Islet of Langerhans (tissue), 1 donor: ENCODE measurements at regions not wholly inside any gene's neighbourhood (a gene's known extent, or its start where the extent isn't known, plus 50 kb on each side); places are given as distances from the start of the nearest gene placed in this dataset.
"Not testable (repeated sequence)": the region's sequence is repeated elsewhere in the genome, so short reads cannot be mapped to it uniquely, and the experiment has no call there.

Experiments
- FAIRE-seq: peaks from one replicate; lab custom pipeline; 2011; peaks lifted over from hg19 to GRCh38; lab: Jason Lieb, UNC

- no peak for FAIRE-seq
Measured at GRCh38 chr6:103769431-103769830, 1090.3 kb downstream of the HACE1 start.

- no peak for FAIRE-seq
Measured at GRCh38 chr6:103750603-103751002, 1109.1 kb downstream of the HACE1 start.

GRCh38 chr6:103734016-103734415 is 1125.7 kb downstream of the HACE1 start:
- FAIRE-seq: no peak

- FAIRE-seq: no peak
Measured at GRCh38 chr6:103729658-103730057, 1130.1 kb downstream of the HACE1 start.

GRCh38 chr6:103723438-103724322 is 1136.0 kb downstream of the HACE1 start:
- no peak for FAIRE-seq

GRCh38 chr6:103722683-103723082 is 1137.0 kb downstream of the HACE1 start:
- no peak for FAIRE-seq

GRCh38 chr6:103721923-103722322 is 1137.8 kb downstream of the HACE1 start:
- FAIRE-seq: no peak

GRCh38 chr6:103720393-103720792 is 1139.3 kb downstream of the HACE1 start:
- no peak for FAIRE-seq

- FAIRE-seq: no peak
Measured at GRCh38 chr6:103719545-103719944, 1140.2 kb downstream of the HACE1 start.

- no peak for FAIRE-seq
Measured at GRCh38 chr6:103715269-103715668, 1144.5 kb downstream of the HACE1 start.

GRCh38 chr6:103709236-103709635 is 1150.5 kb downstream of the HACE1 start:
- FAIRE-seq: not testable (repeated sequence)

- no peak for FAIRE-seq
Measured at GRCh38 chr6:103707596-103708325, 1152.0 kb downstream of the HACE1 start.

GRCh38 chr6:103699769-103700168 is 1160.0 kb downstream of the HACE1 start:
- no peak for FAIRE-seq

- FAIRE-seq: no peak
Measured at GRCh38 chr6:103687430-103687829, 1172.3 kb downstream of the HACE1 start.

GRCh38 chr6:103680116-103680515 is 1179.6 kb downstream of the HACE1 start:
- FAIRE-seq: no peak

GRCh38 chr6:103677290-103677689 is 1182.4 kb downstream of the HACE1 start:
- no peak for FAIRE-seq

- FAIRE-seq: no peak
Measured at GRCh38 chr6:103675807-103676406, 1183.8 kb downstream of the HACE1 start.

- no peak for FAIRE-seq
Measured at GRCh38 chr6:103674790-103675189, 1184.9 kb downstream of the HACE1 start.

GRCh38 chr6:103672169-103672568 is 1187.5 kb downstream of the HACE1 start:
- FAIRE-seq: no peak

GRCh38 chr6:103629613-103630012 is 1230.1 kb downstream of the HACE1 start:
- FAIRE-seq: no peak

- no peak for FAIRE-seq
Measured at GRCh38 chr6:103617642-103618041, 1242.1 kb downstream of the HACE1 start.

- FAIRE-seq: no peak
Measured at GRCh38 chr6:103587722-103588121, 1272.0 kb downstream of the HACE1 start.

GRCh38 chr6:103578115-103578514 is 1281.6 kb downstream of the HACE1 start:
- FAIRE-seq: no peak
